ENCODE measurements at regions not wholly inside any gene's neighbourhood (a gene's known extent, or its start where the extent isn't known, plus 50 kb on each side); places are given as distances from the start of the nearest gene placed in this dataset.
"Not testable (repeated sequence)": the region's sequence is repeated elsewhere in the genome, so short reads cannot be mapped to it uniquely, and the experiment has no call there.

- Histone ChIP-seq H3K36me3 (ENCODE audit: control insufficient read depth, insufficient read depth, low read length) (no peaks in the 10 kb centered on the region), H3K4me1 (ENCODE audit: control insufficient read depth, insufficient read depth, low read length, poor library complexity, severe bottlenecking) (no peaks in the 10 kb centered on the region), H3K9me3 (ENCODE audit: control insufficient read depth, low read length) (no peaks in the 10 kb centered on the region), H3K4me3 (ENCODE audit: extremely low read depth, insufficient read depth, low read length, poor library complexity, severe bottlenecking) (no peak overlapping the region), H3K27ac (ENCODE audit: low read depth, low read length, severe bottlenecking) (no peak overlapping the region)
- WGBS, 2 experiments (ENCODE audit: insufficient coverage in 2 of 2): 77 to 88% methylated on average over 6 of the region's 8 CpGs
These were observed 142.6 kb upstream of the PROK2 start for GRCh38 chr3:71927505-71928066.

- 48 to 71% methylated on average over 5 of the region's 5 CpGs for WGBS, 2 experiments (ENCODE audit: insufficient coverage in 2 of 2)
- no peak overlapping the region for H3K27ac ChIP-seq (ENCODE audit: low read depth, low read length, severe bottlenecking)
- H3K4me3 ChIP-seq (ENCODE audit: extremely low read depth, insufficient read depth, low read length, poor library complexity, severe bottlenecking): no peak overlapping the region
- no peaks in the 10 kb centered on the region for H3K4me1 ChIP-seq (ENCODE audit: control insufficient read depth, insufficient read depth, low read length, poor library complexity, severe bottlenecking)
- H3K9me3 ChIP-seq (ENCODE audit: control insufficient read depth, low read length): no peaks in the 10 kb centered on the region
- H3K36me3 ChIP-seq (ENCODE audit: control insufficient read depth, insufficient read depth, low read length): no peaks in the 10 kb centered on the region
These were observed 141.7 kb upstream of the PROK2 start for GRCh38 chr3:71926616-71927015.

DNA sequence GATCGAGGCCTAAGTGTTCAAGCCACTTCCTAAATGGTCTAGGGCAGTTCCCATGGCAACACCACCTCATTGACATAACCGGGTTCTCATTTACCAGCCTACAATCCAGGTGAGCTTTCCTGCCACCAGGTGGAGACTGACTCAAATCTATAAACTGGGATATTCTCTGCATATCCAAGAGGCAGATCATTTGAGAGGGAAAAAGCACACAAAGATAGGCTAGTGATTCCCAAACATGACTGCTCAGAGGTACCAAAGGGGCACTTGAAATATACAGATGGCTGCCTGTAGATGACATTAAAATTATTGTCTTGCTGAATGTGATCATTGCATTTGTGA lies 141.3 kb upstream of the PROK2 start:
- 0 to 14% methylated on average over 1 of the region's 2 CpGs for WGBS, 2 experiments (ENCODE audit: insufficient coverage in 2 of 2)
- H3K9me3 ChIP-seq (ENCODE audit: control insufficient read depth, low read length): no peaks in the 10 kb centered on the region
- H3K36me3 ChIP-seq (ENCODE audit: control insufficient read depth, insufficient read depth, low read length): no peaks in the 10 kb centered on the region
- no peak overlapping the region for H3K4me3 ChIP-seq (ENCODE audit: extremely low read depth, insufficient read depth, low read length, poor library complexity, severe bottlenecking)
- no peak overlapping the region for H3K27ac ChIP-seq (ENCODE audit: low read depth, low read length, severe bottlenecking)
- no peaks in the 10 kb centered on the region for H3K4me1 ChIP-seq (ENCODE audit: control insufficient read depth, insufficient read depth, low read length, poor library complexity, severe bottlenecking)

GRCh38 chr3:71925511-71926261 lies 140.7 kb upstream of the PROK2 start:
- H3K4me3 ChIP-seq (ENCODE audit: extremely low read depth, insufficient read depth, low read length, poor library complexity, severe bottlenecking); H3K9me3 ChIP-seq (ENCODE audit: control insufficient read depth, low read length); H3K36me3 ChIP-seq (ENCODE audit: control insufficient read depth, insufficient read depth, low read length); H3K4me1 ChIP-seq (ENCODE audit: control insufficient read depth, insufficient read depth, low read length, poor library complexity, severe bottlenecking); H3K27ac ChIP-seq (ENCODE audit: low read depth, low read length, severe bottlenecking): not testable (repeated sequence)
- 52 to 59% methylated on average over 6 to 9 of the region's 13 CpGs for WGBS, 2 experiments (ENCODE audit: insufficient coverage in 2 of 2)

- WGBS, 2 experiments (ENCODE audit: insufficient coverage in 2 of 2): 63 to 71% methylated on average over 2 of the region's 2 CpGs
- no peak overlapping the region for H3K27ac ChIP-seq (ENCODE audit: low read depth, low read length, severe bottlenecking)
- H3K36me3 ChIP-seq (ENCODE audit: control insufficient read depth, insufficient read depth, low read length): no peaks in the 10 kb centered on the region
- H3K4me1 ChIP-seq (ENCODE audit: control insufficient read depth, insufficient read depth, low read length, poor library complexity, severe bottlenecking): no peaks in the 10 kb centered on the region
- no peaks in the 10 kb centered on the region for H3K9me3 ChIP-seq (ENCODE audit: control insufficient read depth, low read length)
- no peak overlapping the region for H3K4me3 ChIP-seq (ENCODE audit: extremely low read depth, insufficient read depth, low read length, poor library complexity, severe bottlenecking)
These were observed 139.8 kb upstream of the PROK2 start for GRCh38 chr3:71924721-71925120.

DNA sequence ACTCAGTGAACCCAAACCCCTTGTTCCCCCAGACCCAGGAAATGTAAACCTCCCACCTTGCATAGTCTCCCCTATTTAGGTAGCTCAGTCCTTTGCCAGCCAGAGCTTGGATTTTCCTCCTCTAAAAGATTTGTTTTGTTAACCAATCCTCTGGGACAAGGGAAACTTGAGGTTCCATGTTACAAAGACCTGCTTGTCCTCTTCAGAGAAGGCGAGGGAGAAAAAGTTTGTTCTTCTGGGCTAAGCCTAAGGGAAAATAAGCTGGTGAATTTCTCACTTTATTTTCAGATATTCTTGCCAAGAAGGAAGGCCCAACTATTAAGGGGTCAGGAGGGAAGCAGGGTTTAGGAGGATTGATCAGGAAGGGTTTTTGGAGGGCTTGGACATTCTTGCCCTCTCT lies 136.1 kb upstream of the PROK2 start:
- no peak overlapping the region for H3K27ac ChIP-seq (ENCODE audit: low read depth, low read length, severe bottlenecking)
- H3K4me1 ChIP-seq (ENCODE audit: control insufficient read depth, insufficient read depth, low read length, poor library complexity, severe bottlenecking): no peaks in the 10 kb centered on the region
- no peak overlapping the region for H3K4me3 ChIP-seq (ENCODE audit: extremely low read depth, insufficient read depth, low read length, poor library complexity, severe bottlenecking)
- H3K36me3 ChIP-seq (ENCODE audit: control insufficient read depth, insufficient read depth, low read length): no peaks in the 10 kb centered on the region
- 100% methylated on average over 1 of the region's 1 CpG for WGBS, 2 experiments (ENCODE audit: insufficient coverage in 2 of 2)
- no peaks in the 10 kb centered on the region for H3K9me3 ChIP-seq (ENCODE audit: control insufficient read depth, low read length)

GRCh38 chr3:71919572-71919971 lies 134.6 kb upstream of the PROK2 start:
- Histone ChIP-seq H3K4me1 (ENCODE audit: control insufficient read depth, insufficient read depth, low read length, poor library complexity, severe bottlenecking) (no peaks in the 10 kb centered on the region), H3K36me3 (ENCODE audit: control insufficient read depth, insufficient read depth, low read length) (no peaks in the 10 kb centered on the region), H3K27ac (ENCODE audit: low read depth, low read length, severe bottlenecking) (no peak overlapping the region), H3K9me3 (ENCODE audit: control insufficient read depth, low read length) (no peaks in the 10 kb centered on the region), H3K4me3 (ENCODE audit: extremely low read depth, insufficient read depth, low read length, poor library complexity, severe bottlenecking) (no peak overlapping the region)
- WGBS, 2 experiments (ENCODE audit: insufficient coverage in 2 of 2): 77 to 100% methylated on average over 1 to 3 of the region's 3 CpGs

DNA sequence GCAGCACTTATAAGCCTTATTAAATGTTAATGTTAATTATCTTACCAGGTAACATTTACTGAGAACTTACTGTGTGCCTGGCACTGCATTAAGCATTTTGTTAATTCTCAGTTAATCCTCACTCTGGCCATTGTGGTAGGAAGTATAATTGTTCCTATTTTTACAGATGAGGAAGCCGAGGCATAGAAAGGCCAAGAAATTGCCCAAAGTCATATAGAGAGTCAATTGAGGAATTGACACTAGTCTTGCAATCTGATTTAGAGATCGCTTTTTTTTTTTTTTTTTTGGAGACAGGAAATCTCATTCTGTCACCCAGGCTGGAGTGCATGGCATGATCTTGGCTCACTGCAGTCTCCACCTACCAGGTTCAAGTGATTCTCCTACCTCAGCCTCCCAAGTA lies 132.6 kb upstream of the PROK2 start:
- Histone ChIP-seq H3K36me3 (ENCODE audit: control insufficient read depth, insufficient read depth, low read length) (no peaks in the 10 kb centered on the region), H3K27ac (ENCODE audit: low read depth, low read length, severe bottlenecking) (no peak overlapping the region), H3K4me1 (ENCODE audit: control insufficient read depth, insufficient read depth, low read length, poor library complexity, severe bottlenecking) (no peaks in the 10 kb centered on the region), H3K9me3 (ENCODE audit: control insufficient read depth, low read length) (no peaks in the 10 kb centered on the region), H3K4me3 (ENCODE audit: extremely low read depth, insufficient read depth, low read length, poor library complexity, severe bottlenecking) (no peak overlapping the region)
- 86 to 100% methylated on average over 1 to 2 of the region's 2 CpGs for WGBS, 2 experiments (ENCODE audit: insufficient coverage in 2 of 2)

- Histone ChIP-seq H3K4me1 (ENCODE audit: control insufficient read depth, insufficient read depth, low read length, poor library complexity, severe bottlenecking) (no peaks in the 10 kb centered on the region), H3K27ac (ENCODE audit: low read depth, low read length, severe bottlenecking) (no peak overlapping the region), H3K4me3 (ENCODE audit: extremely low read depth, insufficient read depth, low read length, poor library complexity, severe bottlenecking) (no peak overlapping the region), H3K9me3 (ENCODE audit: control insufficient read depth, low read length) (no peaks in the 10 kb centered on the region), H3K36me3 (ENCODE audit: control insufficient read depth, insufficient read depth, low read length) (no peaks in the 10 kb centered on the region)
- 70 to 100% methylated on average over 3 to 4 of the region's 5 CpGs for WGBS, 2 experiments (ENCODE audit: insufficient coverage in 2 of 2)
These were observed 131.9 kb upstream of the PROK2 start for GRCh38 chr3:71916747-71917369.

- Histone ChIP-seq H3K4me1 (ENCODE audit: control insufficient read depth, insufficient read depth, low read length, poor library complexity, severe bottlenecking) (no peaks in the 10 kb centered on the region), H3K4me3 (ENCODE audit: extremely low read depth, insufficient read depth, low read length, poor library complexity, severe bottlenecking) (no peak overlapping the region), H3K9me3 (ENCODE audit: control insufficient read depth, low read length) (no peaks in the 10 kb centered on the region), H3K27ac (ENCODE audit: low read depth, low read length, severe bottlenecking) (no peak overlapping the region), H3K36me3 (ENCODE audit: control insufficient read depth, insufficient read depth, low read length) (no peaks in the 10 kb centered on the region)
- 89 to 96% methylated on average over 5 to 7 of the region's 7 CpGs for WGBS, 2 experiments (ENCODE audit: insufficient coverage in 2 of 2)
These were observed 128.0 kb upstream of the PROK2 start for GRCh38 chr3:71912839-71913495.

- Histone ChIP-seq H3K4me3 (ENCODE audit: extremely low read depth, insufficient read depth, low read length, poor library complexity, severe bottlenecking) (no peak overlapping the region), H3K9me3 (ENCODE audit: control insufficient read depth, low read length) (no peaks in the 10 kb centered on the region), H3K36me3 (ENCODE audit: control insufficient read depth, insufficient read depth, low read length) (no peaks in the 10 kb centered on the region), H3K27ac (ENCODE audit: low read depth, low read length, severe bottlenecking) (no peak overlapping the region), H3K4me1 (ENCODE audit: control insufficient read depth, insufficient read depth, low read length, poor library complexity, severe bottlenecking) (no peaks in the 10 kb centered on the region)
- WGBS, 2 experiments (ENCODE audit: insufficient coverage in 2 of 2): 85 to 100% methylated on average over 2 to 3 of the region's 4 CpGs
These were observed 125.2 kb upstream of the PROK2 start for GRCh38 chr3:71910108-71910507.
